ENCODE measurements at regions not wholly inside any gene's neighbourhood (a gene's known extent, or its start where the extent isn't known, plus 50 kb on each side); places are given as distances from the start of the nearest gene placed in this dataset.
"Not testable (repeated sequence)": the region's sequence is repeated elsewhere in the genome, so short reads cannot be mapped to it uniquely, and the experiment has no call there.

GRCh38 chr10:47590956-47591355 is 67.5 kb upstream of the AGAP9 start:
- TF ChIP-seq USF1 (CRISPR knock-in tag; IDR thresholded peaks at IDR 0.05); ZNF219 (CRISPR knock-in tag; IDR thresholded peaks at IDR 0.05; ENCODE audit: borderline replicate concordance); CTCF (IDR thresholded peaks at IDR 0.05); ATF6 (CRISPR knock-in tag; IDR thresholded peaks at IDR 0.05); CREB1 (CRISPR knock-in tag; IDR thresholded peaks at IDR 0.05); MXD4 (CRISPR knock-in tag; IDR thresholded peaks at IDR 0.05; ENCODE audit: borderline replicate concordance); ZNF281 (CRISPR knock-in tag; IDR thresholded peaks at IDR 0.05); MLX (CRISPR knock-in tag; IDR thresholded peaks at IDR 0.05); ATF3 (CRISPR knock-in tag; conservative IDR thresholded peaks at IDR 0.05); ZNF232 (CRISPR knock-in tag; IDR thresholded peaks at IDR 0.05); MAX (CRISPR knock-in tag; IDR thresholded peaks at IDR 0.05); IRF1 (CRISPR knock-in tag; IDR thresholded peaks at IDR 0.05); USF2 (CRISPR knock-in tag; IDR thresholded peaks at IDR 0.05): not testable (repeated sequence)
